ENCODE measurements at regions not wholly inside any gene's neighbourhood (a gene's known extent, or its start where the extent isn't known, plus 50 kb on each side); places are given as distances from the start of the nearest gene placed in this dataset.
"Not testable (repeated sequence)": the region's sequence is repeated elsewhere in the genome, so short reads cannot be mapped to it uniquely, and the experiment has no call there.

GRCh38 chr2:184187421-184187971 is 410.8 kb upstream of the ZNF804A start:
- H3K4me3 ChIP-seq (ENCODE audit: low read depth, low read length) = no peak overlapping the region
- no peak for DNase-seq (ENCODE audit: low read depth)
- TF ChIP-seq CTCF (IDR thresholded peaks at IDR 0.05; ENCODE audit: control insufficient read depth, extremely low read depth, insufficient read depth) = no peak

- TF ChIP-seq CTCF (IDR thresholded peaks at IDR 0.05; ENCODE audit: control insufficient read depth, extremely low read depth, insufficient read depth) = no peak
- DNase-seq (ENCODE audit: low read depth) = no peak
- no peak overlapping the region for H3K4me3 ChIP-seq (ENCODE audit: low read depth, low read length)
Observed at GRCh38 chr2:184190725-184191124, 407.6 kb upstream of the ZNF804A start.

- no peak overlapping the region for H3K4me3 ChIP-seq (ENCODE audit: low read depth, low read length)
- DNase-seq (ENCODE audit: low read depth) = no peak
Observed at GRCh38 chr2:184192649-184193048, 405.7 kb upstream of the ZNF804A start.

GRCh38 chr2:184197413-184197812 is 400.9 kb upstream of the ZNF804A start:
- no peak for DNase-seq (ENCODE audit: low read depth)
- H3K4me3 ChIP-seq (ENCODE audit: low read depth, low read length) = no peak overlapping the region

More at GRCh38 chr2:184192649-184193048, 405.7 kb upstream of the ZNF804A start:
- TF ChIP-seq CTCF (IDR thresholded peaks at IDR 0.05; ENCODE audit: control insufficient read depth, extremely low read depth, insufficient read depth) = no peak

GRCh38 chr2:184198791-184199190 is 399.5 kb upstream of the ZNF804A start:
- not testable (repeated sequence) for H3K4me3 ChIP-seq (ENCODE audit: low read depth, low read length); DNase-seq (ENCODE audit: low read depth)

More at GRCh38 chr2:184197413-184197812, 400.9 kb upstream of the ZNF804A start:
- TF ChIP-seq CTCF (IDR thresholded peaks at IDR 0.05; ENCODE audit: control insufficient read depth, extremely low read depth, insufficient read depth) = no peak

- H3K4me3 ChIP-seq (ENCODE audit: low read depth, low read length) = no peak overlapping the region
- DNase-seq (ENCODE audit: low read depth) = no peak
- no peak for TF ChIP-seq CTCF (IDR thresholded peaks at IDR 0.05; ENCODE audit: control insufficient read depth, extremely low read depth, insufficient read depth)
Observed at GRCh38 chr2:184199274-184199673, 399.1 kb upstream of the ZNF804A start.

GRCh38 chr2:184201246-184201645 is 397.1 kb upstream of the ZNF804A start:
- no peak for TF ChIP-seq CTCF (IDR thresholded peaks at IDR 0.05; ENCODE audit: control insufficient read depth, extremely low read depth, insufficient read depth)
- H3K4me3 ChIP-seq (ENCODE audit: low read depth, low read length) = no peak overlapping the region
- no peak for DNase-seq (ENCODE audit: low read depth)

All from LNCaP clone FGC (cell line).